ENCODE measurements at regions not wholly inside any gene's neighbourhood (a gene's known extent, or its start where the extent isn't known, plus 50 kb on each side); places are given as distances from the start of the nearest gene placed in this dataset.

- ATAC-seq = no peak
- H3K9me3 ChIP-seq = no peaks in the 10 kb centered on the region
- intact Hi-C loops (cut with DNase I, micrococcal nuclease) = no loop called here
Observed at GRCh38 chr1:239676522-239677273, 290.3 kb downstream of the CHRM3 start.

DNA sequence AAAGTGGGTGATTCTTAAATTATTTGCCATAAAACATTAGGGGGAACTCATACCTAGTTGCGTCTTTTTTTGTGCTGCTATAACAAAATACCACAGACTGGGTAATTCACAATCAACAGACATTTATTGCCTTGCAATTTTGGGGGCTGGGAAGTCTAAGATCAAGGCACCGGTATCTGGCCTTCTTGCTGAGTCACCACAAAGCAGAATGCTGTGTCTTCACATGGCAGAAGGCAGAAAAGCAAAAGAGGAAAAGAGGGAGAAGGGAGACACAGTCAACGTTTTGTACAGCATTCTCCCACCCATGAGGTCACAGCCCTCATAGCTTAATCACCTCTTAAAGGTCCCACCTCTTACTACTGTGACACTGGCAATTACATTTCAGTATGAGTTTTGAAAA, 291.0 kb downstream of the CHRM3 start:
- intact Hi-C loops (cut with DNase I, micrococcal nuclease) = no loop called here
- ATAC-seq = no peak
- H3K9me3 ChIP-seq = no peaks in the 10 kb centered on the region
- H3K4me3 ChIP-seq = no peak overlapping the region
- no peaks in the 10 kb centered on the region for H3K36me3 ChIP-seq (ENCODE audit: low read depth)
- TF ChIP-seq CTCF (IDR thresholded peaks at IDR 0.05) = no peak
- no peak for DNase-seq
- H3K4me1 ChIP-seq (ENCODE audit: low read depth) = no peaks in the 10 kb centered on the region

More at GRCh38 chr1:239676522-239677273, 290.3 kb downstream of the CHRM3 start:
- no peak for TF ChIP-seq CTCF (IDR thresholded peaks at IDR 0.05)
- Histone ChIP-seq H3K4me3 (no peak overlapping the region), H3K4me1 (ENCODE audit: low read depth) (no peaks in the 10 kb centered on the region), H3K36me3 (ENCODE audit: low read depth) (no peaks in the 10 kb centered on the region)
- DNase-seq = no peak

DNA sequence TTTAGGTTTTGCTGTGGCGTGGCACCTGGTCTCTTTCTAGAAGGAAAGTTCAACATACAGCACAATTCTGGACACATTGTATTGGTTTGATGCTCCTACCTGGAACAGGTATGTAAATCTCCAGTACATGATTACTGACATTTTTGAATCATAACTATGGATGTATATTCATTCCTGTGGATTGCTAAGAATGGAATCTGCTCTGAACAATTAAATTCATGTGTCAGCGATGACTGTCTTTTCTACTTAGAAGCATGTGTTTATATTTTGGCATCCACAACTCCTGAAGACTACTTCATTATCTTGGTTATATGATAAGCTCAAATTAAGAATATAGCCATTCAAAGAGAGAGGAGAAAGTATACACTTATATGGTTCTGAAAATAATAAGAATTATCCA, 291.8 kb downstream of the CHRM3 start:
- intact Hi-C loops (cut with DNase I, micrococcal nuclease) = no loop called here
- Histone ChIP-seq H3K4me3 (no peak overlapping the region), H3K4me1 (ENCODE audit: low read depth) (no peaks in the 10 kb centered on the region), H3K36me3 (ENCODE audit: low read depth) (no peaks in the 10 kb centered on the region), H3K9me3 (no peaks in the 10 kb centered on the region)
- TF ChIP-seq CTCF (IDR thresholded peaks at IDR 0.05) = no peak
- DNase-seq (no peak), ATAC-seq (no peak)

DNA sequence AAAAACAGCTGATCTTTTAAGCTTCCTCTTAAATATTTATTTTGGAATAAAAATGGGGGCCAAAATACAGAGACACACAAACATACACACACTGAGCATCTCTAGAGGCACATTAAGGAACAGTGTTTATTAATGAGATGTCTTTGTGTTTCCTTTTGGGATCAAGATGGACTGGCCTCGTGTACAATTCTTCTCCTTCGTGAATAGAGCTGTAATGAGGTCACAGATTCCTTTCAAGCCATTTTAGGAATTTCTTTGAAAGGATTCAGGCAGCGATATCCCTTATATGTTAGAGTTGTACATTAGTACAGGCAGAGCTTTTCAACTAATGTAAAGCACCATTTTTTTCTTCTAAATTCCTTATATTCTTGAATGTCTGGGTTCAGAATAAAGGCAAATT, 295.7 kb downstream of the CHRM3 start:
- Histone ChIP-seq H3K36me3 (ENCODE audit: low read depth) (no peaks in the 10 kb centered on the region), H3K4me1 (ENCODE audit: low read depth) (no peaks in the 10 kb centered on the region), H3K4me3 (no peak overlapping the region), H3K9me3 (no peaks in the 10 kb centered on the region)
- DNase-seq (no peak), ATAC-seq (no peak)
- intact Hi-C loops (cut with DNase I, micrococcal nuclease) = no loop called here
- TF ChIP-seq CTCF (IDR thresholded peaks at IDR 0.05) = no peak

DNA sequence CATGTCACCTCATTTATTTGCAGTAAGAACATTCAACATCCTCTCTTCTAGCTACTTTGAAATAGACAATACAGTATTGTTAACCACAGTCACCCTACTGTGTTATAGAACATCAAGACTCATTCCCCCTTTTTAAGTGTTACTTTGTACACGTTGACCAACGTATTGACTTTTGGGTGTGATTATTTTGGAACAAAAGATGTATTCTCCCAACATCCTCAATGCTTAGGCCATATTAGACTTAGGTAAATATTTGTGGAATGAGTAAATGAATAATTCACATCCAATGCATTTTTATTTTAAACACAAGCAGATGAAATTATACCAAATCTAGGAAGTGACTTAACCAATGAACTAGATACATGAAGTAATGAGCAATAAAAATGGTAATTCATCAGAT, 296.6 kb downstream of the CHRM3 start:
- Histone ChIP-seq H3K4me3 (no peak overlapping the region), H3K36me3 (ENCODE audit: low read depth) (no peaks in the 10 kb centered on the region), H3K4me1 (ENCODE audit: low read depth) (no peaks in the 10 kb centered on the region), H3K9me3 (no peaks in the 10 kb centered on the region)
- no peak for DNase-seq
- no peak for TF ChIP-seq CTCF (IDR thresholded peaks at IDR 0.05)
- ATAC-seq = peak; percentile 60
- intact Hi-C loops (cut with DNase I, micrococcal nuclease) = no loop called here

DNA sequence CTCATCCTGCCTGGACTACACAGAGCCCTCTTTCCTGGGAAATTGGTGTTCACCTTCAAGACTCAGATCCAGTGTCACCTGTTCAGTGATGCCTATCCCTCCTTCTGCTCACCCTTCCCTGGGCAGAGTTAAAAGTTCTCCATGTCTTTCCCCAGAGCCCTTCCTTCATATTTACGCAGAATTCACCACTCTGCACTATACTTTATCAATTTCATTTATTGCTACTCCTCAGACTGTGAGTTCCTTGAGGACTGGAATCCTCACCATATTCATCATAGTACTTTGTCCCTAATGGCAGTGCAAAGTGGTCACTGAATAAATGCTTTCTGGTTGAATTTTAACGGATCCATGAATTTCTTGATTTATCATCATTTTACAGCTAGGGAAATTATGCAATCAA, 300.0 kb downstream of the CHRM3 start:
- H3K36me3 ChIP-seq (ENCODE audit: low read depth) = no peaks in the 10 kb centered on the region
- no peaks in the 10 kb centered on the region for H3K9me3 ChIP-seq
- no peak for ATAC-seq
- TF ChIP-seq CTCF (IDR thresholded peaks at IDR 0.05) = no peak
- no peaks in the 10 kb centered on the region for H3K4me1 ChIP-seq (ENCODE audit: low read depth)
- intact Hi-C loops (cut with DNase I, micrococcal nuclease) = no loop called here
- DNase-seq = no peak
- no peak overlapping the region for H3K4me3 ChIP-seq
